Panc1 (cell line): ENCODE measurements at regions not wholly inside any gene's neighbourhood (a gene's known extent, or its start where the extent isn't known, plus 50 kb on each side); places are given as distances from the start of the nearest gene placed in this dataset.
"Not testable (repeated sequence)": the region's sequence is repeated elsewhere in the genome, so short reads cannot be mapped to it uniquely, and the experiment has no call there.

ENCODE experiments used
- ATAC-seq: fragments of 200-7000 bp; cut with Tn5 transposase; 2 replicates; pipeline ENCODE4 v1.9.1; 2020; ENCODE audit warnings: mild to moderate bottlenecking, moderate library complexity
- BruUV-seq: library from RNA; stranded (reverse); fragments of 400-500 nt; replicated peaks from 2 replicates; lab custom pipeline; 2021; lab: Mats Ljungman, UMichigan
- CTCF ChIA-PET: fragments of 300-600 bp; sonication (Branson Sonifier 250); formaldehyde crosslinking; loops from one replicate; lab custom pipeline; 2022; ENCODE audit warnings: antibody characterized with exemption; lab: Charles Lee
- POLR2A ChIA-PET: fragments of 300-600 bp; sonication (Branson Sonifier 250); formaldehyde crosslinking; loops from one replicate; lab custom pipeline; 2022; ENCODE audit warnings: antibody characterized with exemption; lab: Charles Lee
- DNase-seq: peaks from one replicate; pipeline ENCODE4 v3.0.0-alpha.2; 2010; ENCODE audit warnings: low read depth, low spot score
- H3K27ac ChIP-seq: 2 replicates; pipeline ENCODE4 v1.5.1; 2011; ENCODE audit warnings: mild to moderate bottlenecking, low read length, inconsistent platforms
- H3K27me3 ChIP-seq: fragments of 200-500 bp; sonication (Bioruptor generic); 2 replicates; pipeline ENCODE4 v1.6.0; 2014; ENCODE audit warnings: low read length, inconsistent platforms; ENCODE audit not compliant: control insufficient read depth, insufficient read depth
- H3K36me3 ChIP-seq: fragments of 200-500 bp; sonication (Bioruptor generic); 2 replicates; pipeline ENCODE4 v1.5.1; 2014; ENCODE audit warnings: inconsistent platforms, mild to moderate bottlenecking, low read length, moderate library complexity; ENCODE audit not compliant: control insufficient read depth, insufficient read depth
- H3K4me1 ChIP-seq: 2 replicates; pipeline ENCODE4 v1.5.1; 2011; ENCODE audit warnings: inconsistent platforms, mild to moderate bottlenecking, low read length, moderate library complexity; ENCODE audit not compliant: control insufficient read depth, insufficient read depth
- H3K4me3 ChIP-seq, 2 experiments: 2 replicates each; pipeline ENCODE4 v1.5.1; 2011 to 2012; ENCODE audit warnings: low read depth in 2 of 2, low read length in 2 of 2, mild to moderate bottlenecking in 2 of 2, inconsistent platforms in 1 of 2, moderate library complexity in 1 of 2
- H3K9me3 ChIP-seq: fragments of 200-500 bp; sonication (Bioruptor generic); 2 replicates; pipeline ENCODE4 v1.5.1; 2014; ENCODE audit warnings: low read depth, mild to moderate bottlenecking, inconsistent platforms, low read length, moderate library complexity; ENCODE audit not compliant: control insufficient read depth, insufficient read depth
- CTCF ChIP-seq: fragments of 450-650 bp; IDR thresholded peaks from 2 replicates; pipeline ENCODE4 v1.5.1; 2017; ENCODE audit warnings: mild to moderate bottlenecking
- POLR2AphosphoS5 ChIP-seq: IDR thresholded peaks from 2 replicates; pipeline ENCODE4 v1.6.1; 2012; ENCODE audit warnings: mild to moderate bottlenecking, low read depth, low read length, moderate library complexity
- REST ChIP-seq, 2 experiments: IDR thresholded peaks; 2 replicates each; pipeline ENCODE4 v1.6.1; 2011 to 2012; ENCODE audit warnings: low read depth in 2 of 2, control low read depth in 1 of 2, low read length in 1 of 2, mild to moderate bottlenecking in 1 of 2, moderate library complexity in 1 of 2; ENCODE audit not compliant: insufficient read depth in 1 of 2
- SIN3A ChIP-seq: IDR thresholded peaks from 2 replicates; pipeline ENCODE4 v1.6.1; 2012; ENCODE audit warnings: low read depth, mild to moderate bottlenecking, low read length, moderate library complexity, borderline replicate concordance; ENCODE audit not compliant: insufficient read depth
- TCF7L2 ChIP-seq: IDR thresholded peaks from 2 replicates; pipeline ENCODE4 v1.6.1; 2011; ENCODE audit warnings: mild to moderate bottlenecking, low read depth, low read length, inconsistent platforms
- in situ Hi-C: cut with HindIII; loops from 2 replicates; pipeline ENCODE4 v1.10.0; 2016; ENCODE audit warnings: low sequenced_read_pairs, low pct_unique_long_range_greater_than_20kb
- intact Hi-C: fragments of 100-400 bp; cut with micrococcal nuclease; formaldehyde crosslinking; loops from one replicate; pipeline ENCODE4 v1.10.0; 2022; ENCODE audit not compliant: unreplicated experiment

- TF ChIP-seq POLR2AphosphoS5 (no peak), REST (IDR thresholded peaks at IDR 0.05; ENCODE audit: insufficient read depth in 1 of 2, low read depth in 2 of 2, low read length in 1 of 2) (no peak), SIN3A (no peak), CTCF (no peak), TCF7L2 (no peak)
- DNase-seq: no peak
- POLR2A ChIA-PET: no interaction called here
- ATAC-seq: no peak
- no peak overlapping the region for H3K27ac ChIP-seq
- no peak overlapping the region for H3K4me3 ChIP-seq
- in situ Hi-C loops: no loop called here
- BruUV-seq: no TSS peak
- H3K9me3 ChIP-seq: no peaks in the 10 kb centered on the region
- no peaks in the 10 kb centered on the region for H3K36me3 ChIP-seq
- intact Hi-C loops: no loop called here
- H3K4me1 ChIP-seq: no peaks in the 10 kb centered on the region
- H3K27me3 ChIP-seq: no peaks in the 10 kb centered on the region
- CTCF ChIA-PET: no interaction called here
These were observed 369.3 kb downstream of the VRK1 start for GRCh38 chr14:97166497-97166896.

GRCh38 chr14:97167577-97167976, 370.4 kb downstream of the VRK1 start:
- H3K9me3 ChIP-seq, ATAC-seq, CTCF ChIA-PET, H3K27ac ChIP-seq, H3K36me3 ChIP-seq, H3K27me3 ChIP-seq, DNase-seq, BruUV-seq, H3K4me3 ChIP-seq, POLR2A ChIA-PET, H3K4me1 ChIP-seq, in situ Hi-C loops, intact Hi-C loops: not testable (repeated sequence)

GRCh38 chr14:97172644-97173043, 375.5 kb downstream of the VRK1 start:
- no TSS peak for BruUV-seq
- no peak overlapping the region for H3K4me3 ChIP-seq
- H3K9me3 ChIP-seq: no peaks in the 10 kb centered on the region
- ChIA-PET POLR2A (no interaction called here), CTCF (no interaction called here)
- ATAC-seq: no peak
- TF ChIP-seq TCF7L2 (no peak), REST (IDR thresholded peaks at IDR 0.05; ENCODE audit: insufficient read depth in 1 of 2, low read depth in 2 of 2, low read length in 1 of 2) (no peak), POLR2AphosphoS5 (no peak), CTCF (no peak), SIN3A (no peak)
- H3K27ac ChIP-seq: no peak overlapping the region
- H3K4me1 ChIP-seq: no peaks in the 10 kb centered on the region
- intact Hi-C loops: no loop called here
- no peaks in the 10 kb centered on the region for H3K36me3 ChIP-seq
- in situ Hi-C loops: no loop called here
- no peak for DNase-seq
- no peaks in the 10 kb centered on the region for H3K27me3 ChIP-seq
